BJ (cell line): ENCODE measurements at regions not wholly inside any gene's neighbourhood (a gene's known extent, or its start where the extent isn't known, plus 50 kb on each side); places are given as distances from the start of the nearest gene placed in this dataset.

Experiments used
- CTCF ChIA-PET: fragments of 350-600 bp; formaldehyde crosslinking; extraction: SDS; loops from one replicate; lab custom pipeline; 2021; ENCODE audit warnings: antibody characterized with exemption, inconsistent platforms; lab: Yijun Ruan, JAX
- POLR2A ChIA-PET: fragments of 300-600 bp; sonication (Branson Sonifier 250); formaldehyde crosslinking; extraction: SDS; loops from one replicate; lab custom pipeline; 2021; ENCODE audit warnings: antibody characterized with exemption; lab: Charles Lee
- DNase-seq: peaks from one replicate; pipeline ENCODE4 v3.0.0-alpha.2; 2011; ENCODE audit warnings: low read depth
- H3K27me3 ChIP-seq: 2 replicates; pipeline ENCODE4 v1.6.0; 2011; ENCODE audit warnings: low read length; ENCODE audit not compliant: control insufficient read depth, insufficient read depth
- H3K36me3 ChIP-seq: 2 replicates; pipeline ENCODE4 v1.5.1; 2011; ENCODE audit warnings: low read length; ENCODE audit not compliant: control insufficient read depth, insufficient read depth
- H3K4me3 ChIP-seq: 2 replicates; pipeline ENCODE4 v1.5.1; 2011; ENCODE audit warnings: low read depth, mild to moderate bottlenecking, control low read depth, low read length
- CTCF ChIP-seq: IDR thresholded peaks from 2 replicates; pipeline ENCODE4 v1.5.1; 2011; ENCODE audit warnings: low read depth, mild to moderate bottlenecking, control low read depth, inconsistent platforms, low read length, moderate library complexity; ENCODE audit not compliant: insufficient read depth

- no peaks in the 10 kb centered on the region for H3K27me3 ChIP-seq
- no peak overlapping the region for H3K4me3 ChIP-seq
- no peak for DNase-seq
- TF ChIP-seq CTCF, result no peak
- ChIA-PET CTCF (no interaction called here), POLR2A (no interaction called here)
- no peaks in the 10 kb centered on the region for H3K36me3 ChIP-seq
These were observed 87.3 kb upstream of the DMD start for GRCh38 chrX:33298622-33299021.

- POLR2A ChIA-PET, result no interaction called here
- Histone ChIP-seq H3K4me3 (no peak overlapping the region), H3K36me3 (no peaks in the 10 kb centered on the region), H3K27me3 (no peaks in the 10 kb centered on the region)
- no peak for TF ChIP-seq CTCF
- DNase-seq, result no peak
- CTCF ChIA-PET, result no interaction called here
These were observed 74.2 kb upstream of the DMD start for GRCh38 chrX:33285550-33285949.

- Histone ChIP-seq H3K36me3 (no peaks in the 10 kb centered on the region), H3K27me3 (no peaks in the 10 kb centered on the region), H3K4me3 (no peak overlapping the region)
- ChIA-PET CTCF (no interaction called here), POLR2A (no interaction called here)
- DNase-seq, result no peak
- TF ChIP-seq CTCF, result no peak
These were observed 65.7 kb upstream of the DMD start for GRCh38 chrX:33277046-33277445.

- Histone ChIP-seq H3K27me3 (no peaks in the 10 kb centered on the region), H3K4me3 (no peak overlapping the region), H3K36me3 (no peaks in the 10 kb centered on the region)
- ChIA-PET POLR2A (no interaction called here), CTCF (no interaction called here)
- no peak for TF ChIP-seq CTCF
- no peak for DNase-seq
These were observed 62.2 kb upstream of the DMD start for GRCh38 chrX:33273535-33273934.

- ChIA-PET POLR2A (no interaction called here), CTCF (no interaction called here)
- TF ChIP-seq CTCF, result no peak
- no peak for DNase-seq
- no peak overlapping the region for H3K4me3 ChIP-seq
- H3K36me3 ChIP-seq, result no peaks in the 10 kb centered on the region
- H3K27me3 ChIP-seq, result no peaks in the 10 kb centered on the region
These were observed 61.6 kb upstream of the DMD start for GRCh38 chrX:33272986-33273385.
